HL-60 (cell line): ENCODE measurements at regions not wholly inside any gene's neighbourhood (a gene's known extent, or its start where the extent isn't known, plus 50 kb on each side); places are given as distances from the start of the nearest gene placed in this dataset.

Experiments
- DNase-seq, 2 experiments: peaks; one replicate each; pipeline ENCODE4 v3.0.0-alpha.2; 2010 to 2020; ENCODE audit warnings: low read depth in 1 of 2, low spot score in 1 of 2
- H3K27ac ChIP-seq: fragments of 250-450 bp; sonication (Bioruptor Pico); replicated peaks from 2 replicates; pipeline ENCODE4 v1.5.1; 2020; ENCODE audit warnings: mild to moderate bottlenecking, moderate library complexity
- H3K27me3 ChIP-seq: fragments of 250-450 bp; sonication (Bioruptor Pico); 2 replicates; pipeline ENCODE4 v1.5.1; 2021; ENCODE audit warnings: mild to moderate bottlenecking, moderate library complexity; ENCODE audit not compliant: insufficient read depth, poor library complexity, severe bottlenecking
- H3K4me3 ChIP-seq: replicated peaks from 2 replicates; pipeline ENCODE4 v1.5.1; 2011; ENCODE audit warnings: mild to moderate bottlenecking, control low read depth, low read length; ENCODE audit not compliant: insufficient read depth
- CTCF ChIP-seq: IDR thresholded peaks from one replicate; pipeline ENCODE4 v1.5.1; 2011; ENCODE audit warnings: low read length, control low read depth, inconsistent platforms; ENCODE audit not compliant: insufficient read depth
- GABPA ChIP-seq: IDR thresholded peaks from 2 replicates; pipeline ENCODE4 v1.6.1; 2012; ENCODE audit warnings: low read depth
- POLR2AphosphoS5 ChIP-seq: IDR thresholded peaks from 2 replicates; pipeline ENCODE4 v1.6.1; 2012; ENCODE audit warnings: low read depth
- REST ChIP-seq: IDR thresholded peaks from 2 replicates; pipeline ENCODE4 v1.6.1; 2012; ENCODE audit warnings: low read depth; ENCODE audit not compliant: insufficient replicate concordance
- SPI1 ChIP-seq: IDR thresholded peaks from 2 replicates; pipeline ENCODE4 v1.6.1; 2012; ENCODE audit warnings: low read depth, mild to moderate bottlenecking, borderline replicate concordance

GRCh38 chr2:155830817-155831579, 501.5 kb downstream of the NR4A2 start:
- no peak for TF ChIP-seq REST
- TF ChIP-seq GABPA = no peak
- no peak for TF ChIP-seq SPI1
- no peak for TF ChIP-seq CTCF
- TF ChIP-seq POLR2AphosphoS5 = no peak
- DNase-seq = no peak
- Histone ChIP-seq H3K27me3 (no peaks in the 10 kb centered on the region), H3K27ac (no peak overlapping the region), H3K4me3 (no peak overlapping the region)

GRCh38 chr2:155830351-155830750, 502.2 kb downstream of the NR4A2 start:
- no peaks in the 10 kb centered on the region for H3K27me3 ChIP-seq
- H3K27ac ChIP-seq = no peak overlapping the region
- DNase-seq = no peak
- H3K4me3 ChIP-seq = no peak overlapping the region
- TF ChIP-seq POLR2AphosphoS5 (no peak), CTCF (no peak), GABPA (no peak), REST (no peak), SPI1 (no peak)

GRCh38 chr2:155825876-155826275, 506.6 kb downstream of the NR4A2 start:
- Histone ChIP-seq H3K4me3 (no peak overlapping the region), H3K27ac (no peak overlapping the region), H3K27me3 (no peaks in the 10 kb centered on the region)
- TF ChIP-seq REST (no peak), GABPA (no peak), POLR2AphosphoS5 (no peak), CTCF (no peak), SPI1 (no peak)
- no peak for DNase-seq
